ENCODE measurements at regions not wholly inside any gene's neighbourhood (a gene's known extent, or its start where the extent isn't known, plus 50 kb on each side); places are given as distances from the start of the nearest gene placed in this dataset.

DNA sequence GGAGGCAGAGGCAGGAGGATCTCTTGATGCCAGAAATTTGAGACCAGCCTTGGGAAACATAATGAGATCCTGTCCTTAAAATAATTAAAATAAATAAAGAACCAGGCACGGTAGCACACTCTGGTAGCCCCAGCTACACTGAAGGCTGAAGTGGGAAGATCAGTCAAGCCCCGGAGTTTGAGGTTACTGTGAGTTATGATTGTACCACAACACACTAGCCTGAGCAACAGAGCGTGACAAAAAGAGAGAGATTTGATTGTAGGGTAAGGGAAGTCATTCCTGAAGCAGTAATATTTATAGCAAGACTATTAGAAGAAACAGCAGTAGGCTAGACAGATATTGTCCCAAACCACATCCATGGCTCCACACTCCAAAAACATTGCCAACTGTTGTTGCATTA, 1408.4 kb upstream of the TENM4 start:
- no peak for ATAC-seq
- in situ Hi-C loops (cut with MboI; ENCODE audit: low sequenced_read_pairs in 4 of 4) = no loop called here
- H3K4me1 ChIP-seq = no peaks in the 10 kb centered on the region
- TF ChIP-seq POLR2A (IDR thresholded peaks at IDR 0.05) = no peak
- TF ChIP-seq, protein P1, sequence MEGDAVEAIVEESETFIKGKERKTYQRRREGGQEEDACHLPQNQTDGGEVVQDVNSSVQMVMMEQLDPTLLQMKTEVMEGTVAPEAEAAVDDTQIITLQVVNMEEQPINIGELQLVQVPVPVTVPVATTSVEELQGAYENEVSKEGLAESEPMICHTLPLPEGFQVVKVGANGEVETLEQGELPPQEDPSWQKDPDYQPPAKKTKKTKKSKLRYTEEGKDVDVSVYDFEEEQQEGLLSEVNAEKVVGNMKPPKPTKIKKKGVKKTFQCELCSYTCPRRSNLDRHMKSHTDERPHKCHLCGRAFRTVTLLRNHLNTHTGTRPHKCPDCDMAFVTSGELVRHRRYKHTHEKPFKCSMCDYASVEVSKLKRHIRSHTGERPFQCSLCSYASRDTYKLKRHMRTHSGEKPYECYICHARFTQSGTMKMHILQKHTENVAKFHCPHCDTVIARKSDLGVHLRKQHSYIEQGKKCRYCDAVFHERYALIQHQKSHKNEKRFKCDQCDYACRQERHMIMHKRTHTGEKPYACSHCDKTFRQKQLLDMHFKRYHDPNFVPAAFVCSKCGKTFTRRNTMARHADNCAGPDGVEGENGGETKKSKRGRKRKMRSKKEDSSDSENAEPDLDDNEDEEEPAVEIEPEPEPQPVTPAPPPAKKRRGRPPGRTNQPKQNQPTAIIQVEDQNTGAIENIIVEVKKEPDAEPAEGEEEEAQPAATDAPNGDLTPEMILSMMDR (IDR thresholded peaks at IDR 0.05 in 4 of 5, conservative IDR thresholded peaks at IDR 0.05 in 1 of 5) = no peak
- no peaks in the 10 kb centered on the region for H3K9me3 ChIP-seq
- H3K36me3 ChIP-seq = no peaks in the 10 kb centered on the region
- no peak overlapping the region for H3K27ac ChIP-seq
- no peak overlapping the region for H3K4me3 ChIP-seq
- intact Hi-C loops (cut with DNase I; ENCODE audit: low total_unique reads) = no loop called here
- DNase-seq = no peak
- H3K27me3 ChIP-seq = no peaks in the 10 kb centered on the region

DNA sequence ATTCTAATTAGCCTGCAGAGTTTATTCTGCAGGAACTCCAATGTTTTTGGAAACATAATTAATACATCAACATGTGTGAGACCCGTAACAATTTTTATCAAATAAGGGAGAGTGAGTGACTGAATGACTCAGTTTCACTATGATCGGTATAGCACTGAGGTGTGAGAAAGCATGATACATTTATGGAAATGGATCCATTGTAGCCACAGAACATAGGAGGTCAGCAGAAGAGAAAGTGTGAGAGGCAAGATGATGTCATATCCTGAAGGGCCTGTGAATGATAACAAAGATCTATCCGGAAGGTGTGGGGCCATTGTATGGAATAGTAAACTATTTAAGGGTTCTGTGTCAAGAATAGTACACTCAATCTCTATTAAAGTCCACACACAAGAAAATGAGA, 1406.1 kb upstream of the TENM4 start:
- DNase-seq = no peak
- intact Hi-C loops (cut with DNase I; ENCODE audit: low total_unique reads) = no loop called here
- Histone ChIP-seq H3K36me3 (no peaks in the 10 kb centered on the region), H3K9me3 (no peaks in the 10 kb centered on the region), H3K27ac (no peak overlapping the region), H3K27me3 (no peaks in the 10 kb centered on the region), H3K4me1 (no peaks in the 10 kb centered on the region), H3K4me3 (no peak overlapping the region)
- ATAC-seq = no peak
- TF ChIP-seq, protein P1 (IDR thresholded peaks at IDR 0.05 in 4 of 5, conservative IDR thresholded peaks at IDR 0.05 in 1 of 5) = no peak
- no peak for TF ChIP-seq POLR2A (IDR thresholded peaks at IDR 0.05)
- in situ Hi-C loops (cut with MboI; ENCODE audit: low sequenced_read_pairs in 4 of 4) = no loop called here

DNA sequence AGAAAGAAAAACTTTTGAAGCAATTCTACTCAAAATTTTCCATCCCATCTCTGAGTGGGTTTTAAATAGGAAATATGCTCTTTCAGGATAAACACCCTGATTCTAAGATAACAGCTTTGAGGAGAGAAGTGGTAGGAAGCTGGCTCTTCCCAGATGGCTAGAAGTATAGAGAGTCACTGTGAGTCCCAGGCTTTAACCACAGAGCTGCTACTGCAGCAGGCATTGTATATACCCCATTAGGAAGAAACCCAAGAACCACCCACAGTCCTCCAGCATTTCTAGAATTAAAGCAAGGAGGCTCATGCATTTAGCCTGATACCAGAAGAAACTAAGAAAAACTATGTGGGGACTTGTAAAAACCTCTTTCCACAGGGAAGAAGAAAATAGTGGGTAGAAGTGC, 1405.6 kb upstream of the TENM4 start:
- no peak overlapping the region for H3K27ac ChIP-seq
- H3K4me3 ChIP-seq = no peak overlapping the region
- intact Hi-C loops (cut with DNase I; ENCODE audit: low total_unique reads) = no loop called here
- no peaks in the 10 kb centered on the region for H3K4me1 ChIP-seq
- H3K9me3 ChIP-seq = no peaks in the 10 kb centered on the region
- DNase-seq (no peak), ATAC-seq (no peak)
- TF ChIP-seq POLR2A (IDR thresholded peaks at IDR 0.05) = no peak
- TF ChIP-seq, protein P1 (IDR thresholded peaks at IDR 0.05 in 4 of 5, conservative IDR thresholded peaks at IDR 0.05 in 1 of 5) = no peak
- H3K27me3 ChIP-seq = no peaks in the 10 kb centered on the region
- H3K36me3 ChIP-seq = no peaks in the 10 kb centered on the region
- in situ Hi-C loops (cut with MboI; ENCODE audit: low sequenced_read_pairs in 4 of 4) = no loop called here

DNA sequence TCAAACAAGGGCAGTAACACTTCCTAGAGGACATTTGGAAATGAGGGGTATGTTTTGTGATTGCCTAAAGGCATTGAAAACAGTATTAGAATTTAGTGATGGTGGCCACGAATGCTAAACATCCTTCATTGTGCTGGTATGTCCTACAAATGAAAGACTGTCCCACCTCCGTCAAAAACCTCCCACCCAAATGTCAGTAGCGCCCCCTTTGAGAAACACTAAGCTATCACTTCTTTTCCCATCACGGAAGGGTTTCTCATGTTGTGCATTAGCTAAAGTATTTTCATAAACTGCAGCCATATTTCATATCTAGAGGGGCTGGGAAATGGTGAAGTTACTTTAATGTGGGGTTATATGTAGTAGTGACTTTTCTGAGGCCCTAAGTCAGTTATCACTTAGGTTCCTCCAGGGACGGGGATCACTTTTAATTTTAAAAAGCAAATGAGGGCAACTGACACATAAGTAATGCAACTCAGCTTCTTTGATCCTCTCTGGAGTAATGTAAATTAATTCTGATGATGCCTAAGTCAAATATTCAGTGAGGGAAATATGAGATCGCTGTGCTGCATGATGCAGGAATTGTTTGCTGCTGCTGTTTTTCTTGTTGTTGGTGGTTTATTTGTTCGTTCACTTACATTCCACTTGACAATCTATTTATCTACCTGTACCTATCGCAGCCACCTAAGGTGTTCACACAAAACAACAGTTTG, 1403.4 kb upstream of the TENM4 start:
- no peak for DNase-seq
- intact Hi-C loops (cut with DNase I; ENCODE audit: low total_unique reads) = no loop called here
- no peaks in the 10 kb centered on the region for H3K36me3 ChIP-seq
- no peaks in the 10 kb centered on the region for H3K27me3 ChIP-seq
- H3K27ac ChIP-seq = no peak overlapping the region
- TF ChIP-seq POLR2A (IDR thresholded peaks at IDR 0.05) = no peak
- TF ChIP-seq, protein P1 (IDR thresholded peaks at IDR 0.05 in 4 of 5, conservative IDR thresholded peaks at IDR 0.05 in 1 of 5) = no peak
- H3K9me3 ChIP-seq = no peaks in the 10 kb centered on the region
- H3K4me1 ChIP-seq = no peaks in the 10 kb centered on the region
- ATAC-seq = no peak
- in situ Hi-C loops (cut with MboI; ENCODE audit: low sequenced_read_pairs in 4 of 4) = no loop called here
- no peak overlapping the region for H3K4me3 ChIP-seq

Data from gastrocnemius medialis (tissue), 4 donors.